ENCODE measurements at regions not wholly inside any gene's neighbourhood (a gene's known extent, or its start where the extent isn't known, plus 50 kb on each side); places are given as distances from the start of the nearest gene placed in this dataset.

- no peak for DNase-seq
Observed at GRCh38 chr5:165913059-165913458, 2378.4 kb upstream of the WWC1 start.

GRCh38 chr5:165914456-165914855 is 2377.0 kb upstream of the WWC1 start:
- DNase-seq: no peak

GRCh38 chr5:165919196-165919595 is 2372.2 kb upstream of the WWC1 start:
- no peak for DNase-seq

- DNase-seq: no peak
Observed at GRCh38 chr5:165920655-165921054, 2370.8 kb upstream of the WWC1 start.

GRCh38 chr5:165928971-165929370 is 2362.5 kb upstream of the WWC1 start:
- DNase-seq: no peak

GRCh38 chr5:165940541-165940940 is 2350.9 kb upstream of the WWC1 start:
- no peak for DNase-seq

GRCh38 chr5:165956854-165957253 is 2334.6 kb upstream of the WWC1 start:
- DNase-seq: no peak

GRCh38 chr5:165981671-165982070 is 2309.8 kb upstream of the WWC1 start:
- DNase-seq: no peak

- no peak for DNase-seq
Observed at GRCh38 chr5:165996201-165996875, 2295.1 kb upstream of the WWC1 start.

- no peak for DNase-seq
Observed at GRCh38 chr5:165999693-166000320, 2291.6 kb upstream of the WWC1 start.

GRCh38 chr5:166004006-166004405 is 2287.4 kb upstream of the WWC1 start:
- DNase-seq: no peak

- no peak for DNase-seq
Observed at GRCh38 chr5:166013415-166013814, 2278.0 kb upstream of the WWC1 start.

GRCh38 chr5:166014256-166014655 is 2277.2 kb upstream of the WWC1 start:
- DNase-seq: no peak

GRCh38 chr5:166018716-166019115 is 2272.7 kb upstream of the WWC1 start:
- no peak for DNase-seq

GRCh38 chr5:166022065-166022464 is 2269.4 kb upstream of the WWC1 start:
- no peak for DNase-seq

GRCh38 chr5:166024970-166025369 is 2266.5 kb upstream of the WWC1 start:
- no peak for DNase-seq

- no peak for DNase-seq
Observed at GRCh38 chr5:166027582-166027981, 2263.9 kb upstream of the WWC1 start.

GRCh38 chr5:166031926-166032325 is 2259.5 kb upstream of the WWC1 start:
- DNase-seq: no peak

- DNase-seq: no peak
Observed at GRCh38 chr5:166032601-166033000, 2258.8 kb upstream of the WWC1 start.

GRCh38 chr5:166045961-166046360 is 2245.5 kb upstream of the WWC1 start:
- no peak for DNase-seq

GRCh38 chr5:166046956-166047355 is 2244.5 kb upstream of the WWC1 start:
- no peak for DNase-seq

- no peak for DNase-seq
Observed at GRCh38 chr5:166050531-166050930, 2240.9 kb upstream of the WWC1 start.

- DNase-seq: no peak
Observed at GRCh38 chr5:166058660-166059059, 2232.8 kb upstream of the WWC1 start.

- no peak for DNase-seq
Observed at GRCh38 chr5:166062094-166062493, 2229.4 kb upstream of the WWC1 start.

GRCh38 chr5:166062719-166063118 is 2228.7 kb upstream of the WWC1 start:
- no peak for DNase-seq
